ENCODE measurements at regions not wholly inside any gene's neighbourhood (a gene's known extent, or its start where the extent isn't known, plus 50 kb on each side); places are given as distances from the start of the nearest gene placed in this dataset.

DNA sequence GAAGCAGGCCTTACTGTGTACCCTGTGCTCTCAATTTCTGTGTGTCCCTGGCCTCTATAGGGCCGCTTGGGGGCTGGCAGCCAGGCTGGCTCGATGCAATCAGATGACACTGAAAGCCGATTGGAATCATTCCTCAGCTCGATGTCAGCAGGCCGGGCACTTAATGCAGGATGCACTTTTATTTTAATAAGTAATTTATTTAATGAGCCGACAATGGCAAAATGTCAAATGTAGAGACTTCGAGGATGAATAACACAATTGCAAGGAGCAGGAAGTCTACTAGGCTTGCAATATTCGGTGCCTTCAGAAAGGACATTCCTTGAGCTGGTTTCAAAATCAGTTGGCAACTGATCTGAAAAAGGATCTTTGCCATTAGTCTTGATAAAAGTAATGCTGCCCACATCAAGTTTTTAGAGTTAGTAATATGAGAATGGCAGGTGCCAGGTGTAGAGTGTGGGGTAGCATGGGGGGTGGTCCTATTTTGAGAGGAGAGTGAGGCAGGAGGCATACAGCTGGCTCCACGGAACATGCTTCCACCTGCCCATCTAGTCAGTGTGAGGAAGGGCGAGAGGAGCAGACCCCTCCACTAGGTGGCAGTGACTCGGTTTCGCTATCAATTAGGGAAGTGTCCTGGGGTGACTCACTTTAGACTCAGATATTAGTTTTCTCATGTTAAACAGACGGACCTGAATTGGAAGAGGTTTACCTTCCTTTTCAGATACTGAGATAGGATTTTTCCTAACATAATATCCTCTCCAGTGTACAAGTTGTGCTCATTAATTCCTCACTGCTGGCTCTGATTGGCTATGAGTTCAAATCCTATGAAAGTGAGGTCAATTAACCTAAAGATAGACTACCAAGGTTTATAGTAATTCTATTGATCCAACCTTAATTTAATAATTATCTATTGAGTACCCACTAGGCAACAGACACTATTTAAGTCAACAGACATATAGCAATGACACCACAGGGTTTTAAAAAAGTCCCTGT, 80.9 kb downstream of the NABP1 start:
- TF ChIP-seq, protein P1, sequence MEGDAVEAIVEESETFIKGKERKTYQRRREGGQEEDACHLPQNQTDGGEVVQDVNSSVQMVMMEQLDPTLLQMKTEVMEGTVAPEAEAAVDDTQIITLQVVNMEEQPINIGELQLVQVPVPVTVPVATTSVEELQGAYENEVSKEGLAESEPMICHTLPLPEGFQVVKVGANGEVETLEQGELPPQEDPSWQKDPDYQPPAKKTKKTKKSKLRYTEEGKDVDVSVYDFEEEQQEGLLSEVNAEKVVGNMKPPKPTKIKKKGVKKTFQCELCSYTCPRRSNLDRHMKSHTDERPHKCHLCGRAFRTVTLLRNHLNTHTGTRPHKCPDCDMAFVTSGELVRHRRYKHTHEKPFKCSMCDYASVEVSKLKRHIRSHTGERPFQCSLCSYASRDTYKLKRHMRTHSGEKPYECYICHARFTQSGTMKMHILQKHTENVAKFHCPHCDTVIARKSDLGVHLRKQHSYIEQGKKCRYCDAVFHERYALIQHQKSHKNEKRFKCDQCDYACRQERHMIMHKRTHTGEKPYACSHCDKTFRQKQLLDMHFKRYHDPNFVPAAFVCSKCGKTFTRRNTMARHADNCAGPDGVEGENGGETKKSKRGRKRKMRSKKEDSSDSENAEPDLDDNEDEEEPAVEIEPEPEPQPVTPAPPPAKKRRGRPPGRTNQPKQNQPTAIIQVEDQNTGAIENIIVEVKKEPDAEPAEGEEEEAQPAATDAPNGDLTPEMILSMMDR (optimal IDR thresholded peaks at IDR 0.05 in 1 of 3, IDR thresholded peaks at IDR 0.05 in 1 of 3, conservative IDR thresholded peaks at IDR 0.05 in 1 of 3; ENCODE audit: extremely low read depth in 1 of 3, insufficient read depth in 2 of 3, low read length in 3 of 3), result peak; percentile 88 to 97 (median 89)
- TF ChIP-seq EZH2 (IDR thresholded peaks at IDR 0.05; ENCODE audit: low read length), result no peak

Data from keratinocyte (primary cell).